Brain microvascular endothelial cell (primary cell): ENCODE measurements at regions not wholly inside any gene's neighbourhood (a gene's known extent, or its start where the extent isn't known, plus 50 kb on each side); places are given as distances from the start of the nearest gene placed in this dataset.

Source experiments
- DNase-seq: peaks from one replicate; pipeline ENCODE4 v3.0.0-alpha.2; 2020
- H3K27ac ChIP-seq: fragments of 250-450 bp; sonication (Bioruptor Pico); 2 replicates; pipeline ENCODE4 v1.5.1; 2020; ENCODE audit warnings: mild to moderate bottlenecking, moderate library complexity
- H3K27me3 ChIP-seq: fragments of 250-450 bp; sonication (Bioruptor Pico); replicated peaks from 2 replicates; pipeline ENCODE4 v1.5.1; 2020; ENCODE audit warnings: mild to moderate bottlenecking
- H3K36me3 ChIP-seq: fragments of 250-450 bp; sonication (Bioruptor Pico); replicated peaks from 2 replicates; pipeline ENCODE4 v1.5.1; 2020; ENCODE audit warnings: mild to moderate bottlenecking
- H3K4me3 ChIP-seq: 2 replicates; pipeline ENCODE4 v1.5.1; 2011; ENCODE audit warnings: low read depth, mild to moderate bottlenecking, control low read depth, low read length, moderate library complexity
- in situ Hi-C: cut with HindIII; loops from 2 replicates; pipeline ENCODE4 v1.10.0; 2017; ENCODE audit warnings: low sequenced_read_pairs, low pct_ligation_motif_present
- TF ChIP-seq, protein P1 (sequence below): IDR thresholded peaks from 2 replicates; pipeline ENCODE4 v1.5.1; 2011; ENCODE audit warnings: low read depth, mild to moderate bottlenecking, moderate library complexity, low read length, control low read depth, inconsistent platforms; ENCODE audit errors: missing control alignments

DNA sequence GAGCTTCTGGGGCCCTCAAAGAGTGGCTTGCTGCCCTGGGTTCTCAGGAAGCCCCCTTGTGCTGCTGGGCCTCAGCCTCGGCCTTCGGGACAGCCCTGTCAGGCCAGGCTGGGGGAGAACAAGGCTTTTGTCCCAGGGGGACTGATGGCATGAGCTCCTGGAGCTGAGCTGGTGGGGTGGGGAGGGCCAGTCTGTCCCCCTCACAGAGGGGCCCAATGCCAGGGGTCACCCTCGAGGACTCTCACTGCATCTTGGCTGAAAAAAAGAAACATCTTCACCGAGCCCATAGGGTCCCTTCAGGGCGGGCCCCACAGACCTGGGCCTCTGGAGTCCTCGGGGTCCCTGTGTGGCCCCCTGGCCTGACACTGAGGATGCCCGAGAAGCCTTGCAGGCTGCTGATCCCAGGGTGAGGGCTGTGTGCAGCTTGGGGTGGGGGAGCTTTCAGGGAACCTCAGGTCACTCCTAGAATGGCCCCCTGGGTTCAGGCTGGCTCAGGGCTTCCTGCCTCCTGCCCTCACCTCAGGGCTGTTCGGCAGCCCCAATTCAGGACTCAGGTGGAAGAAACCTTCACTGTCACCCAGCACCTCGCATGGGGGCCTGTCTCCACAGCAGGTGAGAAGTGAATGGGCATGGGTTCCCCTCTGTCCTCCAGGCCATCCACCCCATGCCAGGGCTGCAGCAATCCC is 90.5 kb downstream of the TNFRSF13B start:
- Histone ChIP-seq H3K36me3 (no peaks in the 10 kb centered on the region), H3K4me3 (no peak overlapping the region), H3K27ac (no peak overlapping the region), H3K27me3 (no peaks in the 10 kb centered on the region)
- in situ Hi-C loops: no loop called here
- TF ChIP-seq, protein P1, sequence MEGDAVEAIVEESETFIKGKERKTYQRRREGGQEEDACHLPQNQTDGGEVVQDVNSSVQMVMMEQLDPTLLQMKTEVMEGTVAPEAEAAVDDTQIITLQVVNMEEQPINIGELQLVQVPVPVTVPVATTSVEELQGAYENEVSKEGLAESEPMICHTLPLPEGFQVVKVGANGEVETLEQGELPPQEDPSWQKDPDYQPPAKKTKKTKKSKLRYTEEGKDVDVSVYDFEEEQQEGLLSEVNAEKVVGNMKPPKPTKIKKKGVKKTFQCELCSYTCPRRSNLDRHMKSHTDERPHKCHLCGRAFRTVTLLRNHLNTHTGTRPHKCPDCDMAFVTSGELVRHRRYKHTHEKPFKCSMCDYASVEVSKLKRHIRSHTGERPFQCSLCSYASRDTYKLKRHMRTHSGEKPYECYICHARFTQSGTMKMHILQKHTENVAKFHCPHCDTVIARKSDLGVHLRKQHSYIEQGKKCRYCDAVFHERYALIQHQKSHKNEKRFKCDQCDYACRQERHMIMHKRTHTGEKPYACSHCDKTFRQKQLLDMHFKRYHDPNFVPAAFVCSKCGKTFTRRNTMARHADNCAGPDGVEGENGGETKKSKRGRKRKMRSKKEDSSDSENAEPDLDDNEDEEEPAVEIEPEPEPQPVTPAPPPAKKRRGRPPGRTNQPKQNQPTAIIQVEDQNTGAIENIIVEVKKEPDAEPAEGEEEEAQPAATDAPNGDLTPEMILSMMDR: no peak
- no peak for DNase-seq

DNA sequence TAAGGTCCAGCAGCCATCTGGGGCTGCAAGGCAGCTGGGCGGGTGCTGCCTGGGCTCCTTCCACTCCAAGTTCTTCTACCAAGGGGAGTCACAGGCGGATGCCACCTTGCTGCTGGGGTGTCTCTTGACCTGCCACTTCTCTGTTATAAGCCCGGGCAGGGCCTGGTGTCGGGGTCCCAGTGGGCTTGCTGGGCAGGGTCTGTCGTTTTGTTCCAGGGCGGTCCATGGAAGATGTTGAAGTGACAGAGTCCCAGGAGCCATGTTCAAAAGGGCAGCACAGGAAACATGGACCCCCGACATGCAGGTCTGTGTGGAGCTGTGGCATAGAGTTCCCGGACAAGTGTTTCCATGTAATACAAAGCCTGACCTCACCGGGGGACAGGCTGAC is 91.1 kb downstream of the TNFRSF13B start:
- DNase-seq: no peak
- Histone ChIP-seq H3K36me3 (no peaks in the 10 kb centered on the region), H3K4me3 (no peak overlapping the region), H3K27ac (no peak overlapping the region), H3K27me3 (no peaks in the 10 kb centered on the region)
- TF ChIP-seq, protein P1: no peak
- in situ Hi-C loops: no loop called here

DNA sequence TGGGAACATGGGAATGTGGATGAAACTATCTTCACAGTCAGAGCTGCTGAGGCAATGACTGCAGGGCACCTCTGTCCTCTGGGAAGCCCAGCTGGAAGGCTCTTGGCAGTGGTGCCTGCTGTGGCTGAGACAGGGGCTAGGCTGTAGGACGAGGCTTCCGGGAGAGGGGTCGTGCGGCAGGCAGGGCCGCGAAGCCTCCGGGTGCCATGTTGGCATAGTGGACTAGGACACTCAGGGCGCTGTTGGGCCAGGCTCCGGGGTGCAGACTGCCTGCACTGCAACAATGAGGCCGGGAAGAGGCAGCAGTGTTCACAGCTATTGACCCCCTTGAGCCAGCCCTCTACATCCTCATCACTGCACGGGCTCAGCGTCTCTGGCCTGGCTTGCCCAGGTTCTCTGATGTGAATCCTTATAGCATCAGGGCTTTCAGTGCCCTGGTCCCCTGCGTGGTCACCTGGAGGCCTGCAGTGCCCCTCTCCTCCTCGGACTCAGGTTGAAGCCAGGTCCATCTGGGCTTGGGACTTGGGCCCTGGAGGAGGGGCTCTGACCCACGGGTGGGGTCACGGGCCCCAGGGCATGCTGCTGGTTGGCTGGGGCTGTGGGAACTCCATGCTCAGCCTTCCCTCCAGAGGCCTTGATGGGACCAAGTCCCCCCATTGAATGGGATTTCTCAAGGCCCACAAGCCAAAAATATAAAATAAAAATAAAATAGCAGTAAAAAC is 91.6 kb downstream of the TNFRSF13B start:
- no peak for DNase-seq
- TF ChIP-seq, protein P1: no peak
- Histone ChIP-seq H3K36me3 (no peaks in the 10 kb centered on the region), H3K27me3 (no peaks in the 10 kb centered on the region), H3K4me3 (no peak overlapping the region), H3K27ac (no peak overlapping the region)
- in situ Hi-C loops: no loop called here

DNA sequence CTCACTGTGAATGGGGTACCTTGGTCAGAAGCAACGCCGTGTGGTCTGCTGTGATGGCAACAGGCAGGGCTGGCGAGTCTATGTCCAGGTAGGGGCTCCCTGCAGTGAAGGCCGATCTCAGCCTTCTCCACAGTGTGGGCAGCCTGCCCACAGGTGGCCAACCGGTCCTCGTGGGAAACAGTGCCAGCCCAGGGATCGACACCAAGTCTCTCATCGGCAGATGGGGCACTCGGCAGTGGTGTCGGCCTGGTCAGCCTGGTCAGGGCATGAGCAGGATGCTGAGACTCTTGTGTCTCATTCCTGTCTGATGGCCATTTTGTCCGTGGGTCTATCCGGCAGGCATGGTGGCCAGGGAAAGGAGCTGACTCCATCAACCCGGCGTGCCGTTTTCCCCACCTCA is 92.2 kb downstream of the TNFRSF13B start:
- Histone ChIP-seq H3K36me3 (no peaks in the 10 kb centered on the region), H3K27ac (no peak overlapping the region), H3K27me3 (no peaks in the 10 kb centered on the region), H3K4me3 (no peak overlapping the region)
- TF ChIP-seq, protein P1: no peak
- DNase-seq: no peak
- in situ Hi-C loops: no loop called here

DNA sequence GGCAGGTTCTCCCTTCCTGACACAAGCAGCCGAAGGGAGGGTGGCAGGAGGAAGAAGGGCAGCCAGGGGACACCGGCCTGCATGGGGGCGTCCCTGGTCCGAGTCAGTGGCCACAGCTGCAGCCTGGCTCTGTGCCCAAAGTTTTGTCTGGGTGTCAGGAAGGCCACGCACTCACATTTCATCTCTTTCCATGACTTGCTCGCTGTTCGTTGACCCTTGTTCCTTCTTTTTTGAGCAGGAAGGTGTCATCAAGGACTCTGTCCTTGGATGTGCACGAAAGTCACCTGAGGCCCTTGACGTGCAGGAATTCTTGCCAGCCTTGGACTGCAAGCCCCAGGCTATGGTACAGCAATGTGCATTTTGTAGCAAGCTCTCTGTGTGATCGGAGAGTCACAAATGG is 93.3 kb downstream of the TNFRSF13B start:
- TF ChIP-seq, protein P1: no peak
- H3K27me3 ChIP-seq: no peaks in the 10 kb centered on the region
- no peak overlapping the region for H3K4me3 ChIP-seq
- DNase-seq: no peak
- H3K36me3 ChIP-seq: no peaks in the 10 kb centered on the region
- in situ Hi-C loops: no loop called here
- H3K27ac ChIP-seq: no peak overlapping the region
